ENCODE measurements at regions not wholly inside any gene's neighbourhood (a gene's known extent, or its start where the extent isn't known, plus 50 kb on each side); places are given as distances from the start of the nearest gene placed in this dataset.

- no peak overlapping the region for H3K4me3 ChIP-seq (ENCODE audit: low read depth, low read length)
- ChIA-PET POLR2A (interaction anchor here (0.6 kb wide), 1 partner anchor 646 kb away, joined by 5 read pairs; no protein-coding TSS in a partner anchor), CTCF (interaction anchor here (1.6 to 1.8 kb wide), 2 partner anchors 201 to 1246 kb away, joined by 3 to 8 read pairs; no protein-coding TSS in a partner anchor)
These were observed 294.0 kb downstream of the CLIC5 start for GRCh38 chr6:45721665-45722064.

GRCh38 chr6:45718871-45719270, 296.8 kb downstream of the CLIC5 start:
- TF ChIP-seq CTCF (IDR thresholded peaks at IDR 0.05; ENCODE audit: insufficient read depth, low read depth, low read length), result no peak
- ChIA-PET CTCF (no interaction called here), POLR2A (no interaction called here)
- Histone ChIP-seq H3K27me3 (ENCODE audit: control insufficient read depth, insufficient read depth, low read length) (no peaks in the 10 kb centered on the region), H3K4me3 (ENCODE audit: low read depth, low read length) (no peak overlapping the region), H3K36me3 (ENCODE audit: control insufficient read depth, insufficient read depth, low read length) (no peaks in the 10 kb centered on the region)
- no peak for DNase-seq (ENCODE audit: low read depth)

More at GRCh38 chr6:45721665-45722064, 294.0 kb downstream of the CLIC5 start:
- no peak for DNase-seq (ENCODE audit: low read depth)
- no peak for TF ChIP-seq CTCF (IDR thresholded peaks at IDR 0.05; ENCODE audit: insufficient read depth, low read depth, low read length)
- Histone ChIP-seq H3K36me3 (ENCODE audit: control insufficient read depth, insufficient read depth, low read length) (no peaks in the 10 kb centered on the region), H3K27me3 (ENCODE audit: control insufficient read depth, insufficient read depth, low read length) (no peaks in the 10 kb centered on the region)

GRCh38 chr6:45718131-45718530, 297.5 kb downstream of the CLIC5 start:
- CTCF ChIA-PET, result no interaction called here
- no peak for DNase-seq (ENCODE audit: low read depth)

GRCh38 chr6:45717715-45718114, 297.9 kb downstream of the CLIC5 start:
- Histone ChIP-seq H3K4me3 (ENCODE audit: low read depth, low read length) (no peak overlapping the region), H3K27me3 (ENCODE audit: control insufficient read depth, insufficient read depth, low read length) (no peaks in the 10 kb centered on the region), H3K36me3 (ENCODE audit: control insufficient read depth, insufficient read depth, low read length) (no peaks in the 10 kb centered on the region)
- CTCF ChIA-PET, result no interaction called here
- TF ChIP-seq CTCF (IDR thresholded peaks at IDR 0.05; ENCODE audit: insufficient read depth, low read depth, low read length), result no peak
- no peak for DNase-seq (ENCODE audit: low read depth)
- POLR2A ChIA-PET, result no interaction called here

More at GRCh38 chr6:45718131-45718530, 297.5 kb downstream of the CLIC5 start:
- H3K36me3 ChIP-seq (ENCODE audit: control insufficient read depth, insufficient read depth, low read length), result no peaks in the 10 kb centered on the region
- H3K4me3 ChIP-seq (ENCODE audit: low read depth, low read length), result no peak overlapping the region
- H3K27me3 ChIP-seq (ENCODE audit: control insufficient read depth, insufficient read depth, low read length), result no peaks in the 10 kb centered on the region
- TF ChIP-seq CTCF (IDR thresholded peaks at IDR 0.05; ENCODE audit: insufficient read depth, low read depth, low read length), result no peak
- POLR2A ChIA-PET, result no interaction called here

GRCh38 chr6:45717027-45717426, 298.6 kb downstream of the CLIC5 start:
- Histone ChIP-seq H3K4me3 (ENCODE audit: low read depth, low read length) (no peak overlapping the region), H3K36me3 (ENCODE audit: control insufficient read depth, insufficient read depth, low read length) (no peaks in the 10 kb centered on the region), H3K27me3 (ENCODE audit: control insufficient read depth, insufficient read depth, low read length) (no peaks in the 10 kb centered on the region)
- DNase-seq (ENCODE audit: low read depth), result no peak
- no peak for TF ChIP-seq CTCF (IDR thresholded peaks at IDR 0.05; ENCODE audit: insufficient read depth, low read depth, low read length)
- ChIA-PET POLR2A (no interaction called here), CTCF (interaction anchor here (0.6 kb wide), 2 partner anchors 114 to 209 kb away, joined by 3 read pairs; no protein-coding TSS in a partner anchor)
